ENCODE measurements at regions not wholly inside any gene's neighbourhood (a gene's known extent, or its start where the extent isn't known, plus 50 kb on each side); places are given as distances from the start of the nearest gene placed in this dataset.

- intact Hi-C loops (cut with DNase I, micrococcal nuclease) = no loop called here
- Histone ChIP-seq H3K4me1 (ENCODE audit: low read depth) (no peaks in the 10 kb centered on the region), H3K4me3 (no peak overlapping the region), H3K9me3 (no peaks in the 10 kb centered on the region), H3K36me3 (ENCODE audit: low read depth) (no peaks in the 10 kb centered on the region)
- ATAC-seq (no peak), DNase-seq (no peak)
- no peak for TF ChIP-seq CTCF (IDR thresholded peaks at IDR 0.05)
Measured at GRCh38 chr17:36863131-36863530, 74.1 kb upstream of the LHX1 start.

- Histone ChIP-seq H3K4me1 (ENCODE audit: low read depth) (no peaks in the 10 kb centered on the region), H3K9me3 (no peaks in the 10 kb centered on the region), H3K4me3 (no peak overlapping the region), H3K36me3 (ENCODE audit: low read depth) (no peaks in the 10 kb centered on the region)
- intact Hi-C loops (cut with DNase I, micrococcal nuclease) = no loop called here
- DNase-seq (no peak), ATAC-seq (no peak)
- no peak for TF ChIP-seq CTCF (IDR thresholded peaks at IDR 0.05)
Measured at GRCh38 chr17:36863676-36864612, 73.3 kb upstream of the LHX1 start.

- no peak for DNase-seq
- H3K4me3 ChIP-seq = no peak overlapping the region
- H3K36me3 ChIP-seq (ENCODE audit: low read depth) = no peaks in the 10 kb centered on the region
- no peaks in the 10 kb centered on the region for H3K9me3 ChIP-seq
- no peak for ATAC-seq
- intact Hi-C loops (cut with DNase I, micrococcal nuclease) = no loop called here
- TF ChIP-seq CTCF (IDR thresholded peaks at IDR 0.05) = no peak
- H3K4me1 ChIP-seq (ENCODE audit: low read depth) = no peaks in the 10 kb centered on the region
Measured at GRCh38 chr17:36864827-36865430, 72.3 kb upstream of the LHX1 start.

GRCh38 chr17:36867716-36868341 lies 69.4 kb upstream of the LHX1 start:
- Histone ChIP-seq H3K9me3 (no peaks in the 10 kb centered on the region), H3K4me1 (ENCODE audit: low read depth) (no peaks in the 10 kb centered on the region), H3K36me3 (ENCODE audit: low read depth) (no peaks in the 10 kb centered on the region), H3K4me3 (no peak overlapping the region)
- no peak for TF ChIP-seq CTCF (IDR thresholded peaks at IDR 0.05)
- no peak for DNase-seq
- intact Hi-C loops (cut with DNase I, micrococcal nuclease) = no loop called here
- no peak for ATAC-seq

GRCh38 chr17:36868777-36869176 lies 68.5 kb upstream of the LHX1 start:
- no peaks in the 10 kb centered on the region for H3K4me1 ChIP-seq (ENCODE audit: low read depth)
- TF ChIP-seq CTCF (IDR thresholded peaks at IDR 0.05) = no peak
- intact Hi-C loops (cut with DNase I, micrococcal nuclease) = no loop called here
- no peaks in the 10 kb centered on the region for H3K9me3 ChIP-seq
- H3K36me3 ChIP-seq (ENCODE audit: low read depth) = no peaks in the 10 kb centered on the region
- no peak overlapping the region for H3K4me3 ChIP-seq
- DNase-seq (no peak), ATAC-seq (no peak)
